Heart left ventricle (tissue), 13 donors: ENCODE measurements at regions not wholly inside any gene's neighbourhood (a gene's known extent, or its start where the extent isn't known, plus 50 kb on each side); places are given as distances from the start of the nearest gene placed in this dataset.

Experiments
- CTCF ChIP-seq, 12 donors: fragments of 200-600 bp; sonication (generic) in 4 of 12; IDR thresholded peaks; one replicate each; pipeline versions ENCODE4 v1.5.0 to v1.8.0; 2018 to 2022; ENCODE audit warnings: antibody characterized with exemption in 12 of 12, mild to moderate bottlenecking in 5 of 12
- POLR2A ChIP-seq, 2 donors: fragments of 450-650 bp; IDR thresholded peaks; one replicate each; pipeline ENCODE4 v1.6.1; 2017; ENCODE audit warnings: antibody characterized with exemption in 2 of 2, mild to moderate bottlenecking in 2 of 2, moderate library complexity in 2 of 2
- donor health status: ischemic (EF 13 %, LVEDD 7.1; RV severe dilation, severe dysfunction).
- donor health status: DM: no; HTN: yes; CAD: no.
- donor health status: DM: no; HTN: no; CAD: no.
- donor health status: ischemic (EF 25% LVEDD 6.9; RV normal size, moderate dysfunction).
- donor health status: ischemic (EF 25% LVEDD 5.7; RV mildly dilated, moderate dysfunction).
- donor health status: ischemic (EF 35%, LVEDD 5.7; RV mildly dilated, moderate dysfunction).
- donor health status: nonischemic (EF 11% LVEDD 7.7; RV severe dilation, severe dysfunction).
- donor health status: DM: yes; HTN: yes; CAD: no.
- donor health status: PGD.
- donor health status: ischemic (EF 29% LVEDD 5.4; RV normal size, mild dysfunction).
- donor health status: nonischemic (EF 23%, LVEDD 6.1; RV moderate dilation, normal function).

GRCh38 chr1:76730027-76730426 lies 137.3 kb upstream of the ST6GALNAC5 start:
- no peak for TF ChIP-seq CTCF (IDR thresholded peaks at IDR 0.05)
- TF ChIP-seq POLR2A (IDR thresholded peaks at IDR 0.05): no peak
